ENCODE measurements at regions not wholly inside any gene's neighbourhood (a gene's known extent, or its start where the extent isn't known, plus 50 kb on each side); places are given as distances from the start of the nearest gene placed in this dataset.

- no peak for DNase-seq
Observed at GRCh38 chr11:127452533-127452932, 452.0 kb upstream of the KIRREL3 start.

GRCh38 chr11:127451861-127452260 is 451.3 kb upstream of the KIRREL3 start:
- DNase-seq: no peak

- no peak for DNase-seq
Observed at GRCh38 chr11:127448101-127448500, 447.5 kb upstream of the KIRREL3 start.

GRCh38 chr11:127445476-127445875 is 444.9 kb upstream of the KIRREL3 start:
- DNase-seq: no peak

GRCh38 chr11:127443297-127443696 is 442.7 kb upstream of the KIRREL3 start:
- DNase-seq: no peak

GRCh38 chr11:127440616-127441015 is 440.0 kb upstream of the KIRREL3 start:
- no peak for DNase-seq

- no peak for DNase-seq
Observed at GRCh38 chr11:127425281-127425680, 424.7 kb upstream of the KIRREL3 start.

GRCh38 chr11:127424661-127425060 is 424.1 kb upstream of the KIRREL3 start:
- DNase-seq: no peak

- no peak for DNase-seq
Observed at GRCh38 chr11:127420139-127420538, 419.6 kb upstream of the KIRREL3 start.

GRCh38 chr11:127412722-127413380 is 412.3 kb upstream of the KIRREL3 start:
- DNase-seq: no peak

- DNase-seq: no peak
Observed at GRCh38 chr11:127412234-127412633, 411.7 kb upstream of the KIRREL3 start.

GRCh38 chr11:127411283-127411682 is 410.7 kb upstream of the KIRREL3 start:
- no peak for DNase-seq

GRCh38 chr11:127395034-127395433 is 394.5 kb upstream of the KIRREL3 start:
- DNase-seq: no peak

GRCh38 chr11:127393460-127393997 is 393.0 kb upstream of the KIRREL3 start:
- DNase-seq: no peak

GRCh38 chr11:127392575-127392974 is 392.0 kb upstream of the KIRREL3 start:
- no peak for DNase-seq

- no peak for DNase-seq
Observed at GRCh38 chr11:127390465-127390864, 389.9 kb upstream of the KIRREL3 start.

- no peak for DNase-seq
Observed at GRCh38 chr11:127385071-127385470, 384.5 kb upstream of the KIRREL3 start.

- no peak for DNase-seq
Observed at GRCh38 chr11:127383026-127383425, 382.5 kb upstream of the KIRREL3 start.

- no peak for DNase-seq
Observed at GRCh38 chr11:127381247-127381646, 380.7 kb upstream of the KIRREL3 start.

- DNase-seq: no peak
Observed at GRCh38 chr11:127379686-127380085, 379.1 kb upstream of the KIRREL3 start.

- no peak for DNase-seq
Observed at GRCh38 chr11:127376301-127376700, 375.7 kb upstream of the KIRREL3 start.

- peak; percentile 75 for DNase-seq
Observed at GRCh38 chr11:127369356-127369755, 368.8 kb upstream of the KIRREL3 start.

GRCh38 chr11:127362754-127363308 is 362.3 kb upstream of the KIRREL3 start:
- no peak for DNase-seq

GRCh38 chr11:127358160-127358559 is 357.6 kb upstream of the KIRREL3 start:
- DNase-seq: no peak

- no peak for DNase-seq
Observed at GRCh38 chr11:127350476-127350875, 349.9 kb upstream of the KIRREL3 start.

Data from DMS79 treated with DMSO at 0.1 percent for 48 hours (cell line).